OCI-LY1 (cell line): ENCODE measurements at regions not wholly inside any gene's neighbourhood (a gene's known extent, or its start where the extent isn't known, plus 50 kb on each side); places are given as distances from the start of the nearest gene placed in this dataset.

ENCODE experiments used
- H2AFZ ChIP-seq: fragments of 200-600 bp; sonication (generic), shearing (Covaris generic); 2 replicates; pipeline ENCODE4 v1.6.0; 2014; ENCODE audit warnings: antibody characterized with exemption, mild to moderate bottlenecking, low read length
- H3F3A ChIP-seq: fragments of 200-600 bp; sonication (generic), shearing (Covaris generic); 2 replicates; pipeline ENCODE4 v1.6.0; 2014; ENCODE audit warnings: mild to moderate bottlenecking, antibody characterized with exemption, low read length, moderate library complexity; ENCODE audit not compliant: insufficient read depth
- H3K27ac ChIP-seq: fragments of 200-600 bp; sonication (generic); 2 replicates; pipeline ENCODE4 v1.5.1; 2014; ENCODE audit warnings: low read length, mixed run types, mild to moderate bottlenecking, low read depth; ENCODE audit not compliant: poor library complexity, severe bottlenecking
- H3K27me3 ChIP-seq: fragments of 200-600 bp; sonication (generic); 2 replicates; pipeline ENCODE4 v1.6.0; 2014; ENCODE audit warnings: antibody characterized with exemption, mild to moderate bottlenecking, low read length, moderate library complexity; ENCODE audit not compliant: insufficient read depth
- H3K36me3 ChIP-seq: fragments of 200-600 bp; sonication (generic); 2 replicates; pipeline ENCODE4 v1.6.1; 2014; ENCODE audit warnings: mild to moderate bottlenecking, antibody characterized with exemption, low read length, moderate library complexity, mixed read lengths; ENCODE audit not compliant: insufficient read depth
- H3K4me1 ChIP-seq: fragments of 200-600 bp; sonication (generic); 2 replicates; pipeline ENCODE4 v1.5.1; 2014; ENCODE audit warnings: mild to moderate bottlenecking, low read length, moderate library complexity; ENCODE audit not compliant: insufficient read depth, severe bottlenecking
- H3K4me2 ChIP-seq: fragments of 200-600 bp; sonication (generic), shearing (Covaris generic); 2 replicates; pipeline ENCODE4 v1.6.1; 2014; ENCODE audit warnings: low read length
- H3K4me3 ChIP-seq: fragments of 200-600 bp; sonication (generic); 2 replicates; pipeline ENCODE4 v1.5.1; 2014; ENCODE audit warnings: low read length, low read depth, mild to moderate bottlenecking, mixed read lengths; ENCODE audit not compliant: poor library complexity, severe bottlenecking
- H3K79me2 ChIP-seq: fragments of 200-600 bp; shearing (Covaris generic); 2 replicates; pipeline ENCODE4 v1.6.1; 2016; ENCODE audit warnings: mixed run types, low read length, mixed read lengths; ENCODE audit not compliant: insufficient read depth
- H3K9ac ChIP-seq: fragments of 200-600 bp; sonication (generic), shearing (Covaris generic); 2 replicates; pipeline ENCODE4 v1.6.1; 2014; ENCODE audit warnings: mild to moderate bottlenecking, low read length, mixed read lengths
- H3K9me2 ChIP-seq: fragments of 200-600 bp; sonication (generic), shearing (Covaris generic); 2 replicates; pipeline ENCODE4 v1.6.1; 2014; ENCODE audit warnings: low read depth, mild to moderate bottlenecking, low read length, mixed read lengths
- H3K9me3 ChIP-seq: fragments of 200-600 bp; shearing (Covaris generic); 2 replicates; pipeline ENCODE4 v1.6.1; 2014; ENCODE audit warnings: low read length, mixed read lengths
- H4K20me1 ChIP-seq: fragments of 200-600 bp; sonication (generic), shearing (Covaris generic); 2 replicates; pipeline ENCODE4 v1.6.0; 2016; ENCODE audit warnings: mild to moderate bottlenecking, low read length; ENCODE audit not compliant: insufficient read depth
- CTCF ChIP-seq: fragments of 200-600 bp; sonication (generic), shearing (Covaris generic); IDR thresholded peaks from 2 replicates; pipeline ENCODE4 v1.5.1; 2017; ENCODE audit warnings: mild to moderate bottlenecking, antibody characterized with exemption, low read length, moderate library complexity, mixed read lengths
- EZH2 ChIP-seq: fragments of 200-600 bp; sonication (generic), shearing (Covaris generic); IDR thresholded peaks from 2 replicates; pipeline ENCODE4 v1.8.0; 2017; ENCODE audit warnings: borderline replicate concordance, mixed run types, mild to moderate bottlenecking, antibody characterized with exemption, low read length, moderate library complexity, mixed read lengths

- no peak for TF ChIP-seq CTCF
- TF ChIP-seq EZH2, result no peak
- Histone ChIP-seq H3K9me2 (no peaks in the 10 kb centered on the region), H4K20me1 (no peaks in the 10 kb centered on the region), H3K9me3 (no peaks in the 10 kb centered on the region), H3K27ac (no peak overlapping the region), H3K4me1 (no peaks in the 10 kb centered on the region), H3F3A (no peaks in the 10 kb centered on the region), H2AFZ (no peak overlapping the region), H3K36me3 (no peaks in the 10 kb centered on the region), H3K9ac (no peak overlapping the region), H3K79me2 (no peaks in the 10 kb centered on the region), H3K4me3 (no peak overlapping the region), H3K4me2 (no peak overlapping the region), H3K27me3 (no peaks in the 10 kb centered on the region)
Observed at GRCh38 chr18:57981308-57982028, 62.6 kb upstream of the NEDD4L start.

DNA sequence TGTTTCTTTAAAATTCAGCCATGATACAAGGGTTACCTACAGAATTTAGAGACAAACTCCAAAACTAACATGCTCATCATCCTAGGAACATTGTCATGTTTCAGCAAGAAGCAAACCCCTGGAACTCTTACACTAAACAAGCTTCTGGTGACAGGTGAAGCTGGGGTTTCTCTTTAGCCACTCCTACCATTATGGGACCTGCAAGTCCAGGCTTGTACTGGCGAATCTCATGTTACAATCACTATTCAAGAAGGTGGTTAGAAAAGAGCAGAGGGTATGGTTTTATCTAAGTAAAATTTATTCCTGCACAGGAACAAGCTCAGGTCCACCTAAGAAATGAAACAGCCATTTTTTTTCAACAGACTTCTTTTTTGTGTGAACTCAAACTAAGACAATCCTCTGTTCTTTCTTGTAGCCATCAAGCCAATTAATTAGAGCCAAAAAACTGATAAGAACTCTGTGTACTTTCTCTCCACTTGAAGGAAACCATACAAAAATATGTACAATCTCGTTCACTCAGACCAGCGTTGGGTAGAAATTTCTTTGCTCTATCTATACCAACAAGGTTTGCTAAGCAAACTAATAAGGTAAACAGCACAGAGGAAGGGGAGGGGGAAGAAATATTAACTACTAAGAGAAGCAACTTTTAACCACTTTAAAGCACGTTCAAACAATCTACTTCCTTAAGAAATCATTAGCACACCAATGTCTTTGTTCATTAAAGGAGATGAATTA is 63.3 kb upstream of the NEDD4L start:
- Histone ChIP-seq H3K27ac (no peak overlapping the region), H3K4me1 (no peaks in the 10 kb centered on the region), H3K9ac (no peak overlapping the region), H3K79me2 (no peaks in the 10 kb centered on the region), H3K27me3 (no peaks in the 10 kb centered on the region), H3K9me2 (no peaks in the 10 kb centered on the region), H3K36me3 (no peaks in the 10 kb centered on the region), H4K20me1 (no peaks in the 10 kb centered on the region), H3K9me3 (no peaks in the 10 kb centered on the region), H3F3A (no peaks in the 10 kb centered on the region), H2AFZ (no peak overlapping the region), H3K4me2 (no peak overlapping the region), H3K4me3 (no peak overlapping the region)
- no peak for TF ChIP-seq CTCF
- no peak for TF ChIP-seq EZH2

DNA sequence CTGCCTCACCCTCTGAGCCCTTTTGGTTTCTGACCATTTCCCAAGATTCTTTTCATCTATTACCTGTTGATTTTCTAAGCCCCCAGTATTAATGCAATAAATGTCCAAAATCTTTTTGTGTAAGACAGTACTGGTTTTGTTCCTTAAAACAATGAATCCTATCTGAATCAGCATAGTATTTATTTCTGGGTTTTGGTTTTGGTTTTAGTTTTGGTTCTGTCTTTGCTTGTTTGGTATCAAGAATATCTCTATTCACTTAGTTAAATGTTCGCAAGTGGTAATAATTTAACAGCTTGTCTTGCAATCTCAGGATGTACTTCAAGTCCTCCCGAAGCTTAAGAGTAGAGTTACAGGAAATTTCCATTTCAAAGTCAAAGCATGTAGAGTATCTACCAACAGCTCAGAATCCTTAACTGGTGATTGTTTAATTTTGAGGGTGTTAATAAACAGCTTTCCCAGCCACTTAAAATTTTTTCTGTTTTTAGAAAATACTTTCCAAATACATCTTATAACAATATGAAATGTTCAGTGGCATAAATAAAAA is 67.7 kb upstream of the NEDD4L start:
- Histone ChIP-seq H3K79me2 (no peaks in the 10 kb centered on the region), H3K9me3 (no peaks in the 10 kb centered on the region), H3K36me3 (no peaks in the 10 kb centered on the region), H3K4me3 (no peak overlapping the region), H3K27ac (no peak overlapping the region), H4K20me1 (no peaks in the 10 kb centered on the region), H2AFZ (no peak overlapping the region), H3K9ac (no peak overlapping the region), H3K27me3 (no peaks in the 10 kb centered on the region), H3F3A (no peaks in the 10 kb centered on the region), H3K4me2 (no peak overlapping the region), H3K4me1 (no peaks in the 10 kb centered on the region), H3K9me2 (no peaks in the 10 kb centered on the region)
- TF ChIP-seq CTCF (no peak), EZH2 (no peak)
